H1 (cell line): ENCODE measurements at regions not wholly inside any gene's neighbourhood (a gene's known extent, or its start where the extent isn't known, plus 50 kb on each side); places are given as distances from the start of the nearest gene placed in this dataset.

Experiments used
- CTCF ChIA-PET: fragments of 300-600 bp; sonication (Branson Sonifier 250); formaldehyde crosslinking; loops from one replicate; lab custom pipeline; 2021; ENCODE audit not compliant: partially characterized antibody; lab: Charles Lee
- POLR2A ChIA-PET: fragments of 300-600 bp; sonication (Branson Sonifier 250); formaldehyde crosslinking; loops from one replicate; lab custom pipeline; 2021; ENCODE audit warnings: inconsistent platforms; ENCODE audit not compliant: partially characterized antibody; lab: Charles Lee
- DNase-seq, 2 experiments: peaks; one replicate each; pipeline versions ENCODE4 v3.0.0 to v3.0.0-alpha.2; 2010 to 2022; ENCODE audit warnings: low spot score in 2 of 2, low read depth in 1 of 2, mixed read lengths in 1 of 2
- FAIRE-seq: peaks from 2 replicates; lab custom pipeline; 2011; peaks lifted over from hg19 to GRCh38; lab: Jason Lieb, UNC
- H2AFZ ChIP-seq: 2 replicates; pipeline ENCODE4 v1.8.1; 2012; ENCODE audit warnings: low read length, inconsistent platforms
- H2AK5ac ChIP-seq: 2 replicates; pipeline ENCODE4 v1.6.1; 2013; ENCODE audit warnings: low read depth, low read length
- H2BK120ac ChIP-seq: replicated peaks from 2 replicates; pipeline ENCODE3; 2013; ENCODE audit warnings: low read depth, low read length, inconsistent platforms
- H2BK12ac ChIP-seq: 2 replicates; pipeline ENCODE4 v1.6.1; 2013; ENCODE audit warnings: low read depth, low read length
- H2BK15ac ChIP-seq: 2 replicates; pipeline ENCODE4 v1.6.1; 2013; ENCODE audit warnings: low read length
- H2BK20ac ChIP-seq: 2 replicates; pipeline ENCODE4 v1.6.1; 2013; ENCODE audit warnings: low read length
- H2BK5ac ChIP-seq: 2 replicates; pipeline ENCODE4 v1.6.1; 2013; ENCODE audit warnings: low read depth, low read length
- H3K14ac ChIP-seq: 2 replicates; pipeline ENCODE4 v1.6.1; 2013; ENCODE audit warnings: inconsistent platforms; ENCODE audit not compliant: insufficient read length
- H3K18ac ChIP-seq: 2 replicates; pipeline ENCODE4 v1.6.1; 2013; ENCODE audit warnings: low read length; ENCODE audit errors: extremely low read depth
- H3K23ac ChIP-seq: 2 replicates; pipeline ENCODE4 v1.6.1; 2013; ENCODE audit warnings: inconsistent platforms; ENCODE audit not compliant: insufficient read length
- H3K23me2 ChIP-seq: 2 replicates; pipeline ENCODE4 v1.6.1; 2013; ENCODE audit warnings: low read depth, low read length
- H3K27ac ChIP-seq: 2 replicates; pipeline ENCODE4 v1.6.1; 2011; ENCODE audit warnings: low read depth, low read length, inconsistent platforms
- H3K27me3 ChIP-seq, 4 experiments: replicated peaks in 1 of 4; 1 replicate in 1 of 4; 2 replicates in 3 of 4; pipeline versions ENCODE4 v1.6.1 to v1.8.1; 2011 to 2013; ENCODE audit warnings: low read length in 3 of 4, mild to moderate bottlenecking in 3 of 4, inconsistent platforms in 2 of 4, mixed read lengths in 2 of 4, moderate library complexity in 1 of 4; ENCODE audit not compliant: control insufficient read depth in 3 of 4, insufficient read depth in 3 of 4; ENCODE audit errors: extremely low read depth in 1 of 4
- H3K36me3 ChIP-seq, 4 experiments: 2 replicates each; pipeline versions ENCODE4 v1.6.1 to v1.8.1; 2011 to 2013; ENCODE audit warnings: mild to moderate bottlenecking in 4 of 4, low read length in 3 of 4, moderate library complexity in 2 of 4, control low read depth in 1 of 4, inconsistent platforms in 1 of 4; ENCODE audit not compliant: insufficient read depth in 4 of 4, control insufficient read depth in 2 of 4
- H3K4ac ChIP-seq: replicated peaks from 2 replicates; pipeline ENCODE3; 2013; ENCODE audit warnings: low read length, low read depth, mixed read lengths, inconsistent platforms; ENCODE audit not compliant: insufficient read length
- H3K4me1 ChIP-seq, 4 experiments: replicated peaks in 1 of 4; 1 replicate in 1 of 4; 2 replicates in 3 of 4; pipeline versions ENCODE4 v1.6.1 to v1.8.1; 2011 to 2013; ENCODE audit warnings: low read length in 3 of 4, inconsistent platforms in 2 of 4, mixed read lengths in 1 of 4; ENCODE audit not compliant: insufficient read depth in 4 of 4, control insufficient read depth in 3 of 4
- H3K4me2 ChIP-seq, 2 experiments: 2 replicates each; pipeline versions ENCODE4 v1.6.1 to v1.8.1; 2011 to 2013; ENCODE audit warnings: low read depth in 2 of 2, low read length in 2 of 2, control low read depth in 1 of 2, inconsistent platforms in 1 of 2, mild to moderate bottlenecking in 1 of 2; ENCODE audit not compliant: insufficient read depth in 1 of 2
- H3K4me3 ChIP-seq, 4 experiments: fragments of 200-600, 300-600 bp in 1 of 4; sonication (generic), shearing (Covaris generic), sonication (Bioruptor Twin) in 1 of 4; 2 replicates each; pipeline versions ENCODE4 v1.5.1 to v1.8.1; 2011 to 2016; ENCODE audit warnings: low read length in 4 of 4, low read depth in 3 of 4, control low read depth in 2 of 4, inconsistent platforms in 2 of 4, mild to moderate bottlenecking in 2 of 4, mixed read lengths in 1 of 4, moderate library complexity in 1 of 4; ENCODE audit not compliant: insufficient read depth in 2 of 4; ENCODE audit errors: extremely low read depth in 1 of 4
- H3K56ac ChIP-seq: replicated peaks from 2 replicates; pipeline ENCODE3; 2013; ENCODE audit warnings: low read depth, mild to moderate bottlenecking, mixed read lengths, low read length, inconsistent platforms; ENCODE audit not compliant: insufficient read length
- H3K79me1 ChIP-seq: 2 replicates; pipeline ENCODE4 v1.6.1; 2013; ENCODE audit warnings: low read depth, low read length, control low read depth
- H3K79me2 ChIP-seq, 2 experiments: 2 replicates each; pipeline versions ENCODE4 v1.6.1 to v1.8.1; 2012 to 2013; ENCODE audit warnings: low read length in 2 of 2, mild to moderate bottlenecking in 2 of 2, inconsistent platforms in 1 of 2; ENCODE audit not compliant: insufficient read depth in 2 of 2, control insufficient read depth in 1 of 2
- H3K9ac ChIP-seq, 4 experiments: replicated peaks in 1 of 4; 1 replicate in 1 of 4; 2 replicates in 3 of 4; pipeline versions ENCODE4 v1.6.1 to v1.8.1; 2011 to 2013; ENCODE audit warnings: low read depth in 3 of 4, low read length in 3 of 4, control low read depth in 2 of 4, mild to moderate bottlenecking in 2 of 4, moderate library complexity in 2 of 4, inconsistent platforms in 1 of 4; ENCODE audit errors: extremely low read depth in 1 of 4
- H3K9me3 ChIP-seq, 2 experiments: 2 replicates each; pipeline versions ENCODE4 v1.6.1 to v1.8.1; 2012 to 2013; ENCODE audit warnings: mild to moderate bottlenecking in 2 of 2, moderate library complexity in 2 of 2, control low read depth in 1 of 2, inconsistent platforms in 1 of 2, low read depth in 1 of 2, low read length in 1 of 2, mixed read lengths in 1 of 2; ENCODE audit not compliant: insufficient read depth in 2 of 2
- H4K20me1 ChIP-seq, 2 experiments: replicated peaks in 1 of 2; 2 replicates each; pipeline versions ENCODE3 to v1.8.1; 2011 to 2013; ENCODE audit warnings: inconsistent platforms in 2 of 2, low read length in 2 of 2, mild to moderate bottlenecking in 1 of 2; ENCODE audit not compliant: insufficient read depth in 2 of 2, control insufficient read depth in 1 of 2
- H4K5ac ChIP-seq: 2 replicates; pipeline ENCODE4 v1.6.1; 2013; ENCODE audit warnings: low read length, low read depth, mixed read lengths, inconsistent platforms; ENCODE audit not compliant: insufficient read length
- H4K8ac ChIP-seq: 2 replicates; pipeline ENCODE4 v1.8.0; 2013; ENCODE audit warnings: mild to moderate bottlenecking, moderate library complexity, low read length, inconsistent platforms; ENCODE audit not compliant: insufficient read depth; ENCODE audit errors: extremely low read depth
- H4K91ac ChIP-seq: replicated peaks from 2 replicates; pipeline ENCODE3; 2013; ENCODE audit warnings: low read length, mixed read lengths, inconsistent platforms; ENCODE audit not compliant: insufficient read length
- CEBPB ChIP-seq: IDR thresholded peaks from 2 replicates; pipeline ENCODE4 v1.6.1; 2012; ENCODE audit warnings: low read depth, low read length
- GABPA ChIP-seq: IDR thresholded peaks from 2 replicates; pipeline ENCODE4 v1.6.1; 2011; ENCODE audit warnings: mild to moderate bottlenecking, low read length, moderate library complexity, borderline replicate concordance; ENCODE audit not compliant: insufficient read depth
- HDAC2 ChIP-seq, 2 experiments: fragments of 300-600 bp in 1 of 2; sonication (generic) in 1 of 2; IDR thresholded peaks; 2 replicates each; pipeline ENCODE4 v1.6.1; 2011 to 2012; ENCODE audit warnings: low read depth in 2 of 2, low read length in 2 of 2, mild to moderate bottlenecking in 2 of 2, moderate library complexity in 2 of 2, borderline replicate concordance in 1 of 2, inconsistent platforms in 1 of 2
- JUND ChIP-seq: IDR thresholded peaks from 2 replicates; pipeline ENCODE4 v1.6.1; 2011; ENCODE audit warnings: mild to moderate bottlenecking, improper control_type of control experiment, low read length
- TEAD4 ChIP-seq: IDR thresholded peaks from 2 replicates; pipeline ENCODE4 v1.6.1; 2012; ENCODE audit warnings: low read depth, low read length, inconsistent platforms, mixed read lengths
- whole genome bisulfite sequencing, 2 experiments: shearing (Covaris generic) in 1 of 2; methylation state at CpG; one replicate each; pipeline versions ENCODE4 v1.1.6 to v1.1.7; 2013 to 2015; ENCODE audit warnings: low lambda C conversion rate in 2 of 2, mixed read lengths in 2 of 2, inconsistent platforms in 1 of 2, low coverage in 1 of 2, missing lambda C conversion rate in 1 of 2; ENCODE audit not compliant: insufficient replicate concordance in 2 of 2, insufficient coverage in 1 of 2, insufficient read length in 1 of 2; ENCODE audit errors: extremely low coverage in 1 of 2, missing lambda C conversion rate in 1 of 2; 5-methylcytosine and 5-hydroxymethylcytosine counted together

GRCh38 chr11:91932151-91932821 lies 292.3 kb upstream of the FAT3 start:
- H2BK15ac ChIP-seq, result no peak overlapping the region
- no peaks in the 10 kb centered on the region for H3K36me3 ChIP-seq
- no peak overlapping the region for H3K4me3 ChIP-seq
- H2BK5ac ChIP-seq, result no peak overlapping the region
- no peak overlapping the region for H4K5ac ChIP-seq
- DNase-seq (no peak), FAIRE-seq (no peak)
- POLR2A ChIA-PET, result no interaction called here
- CTCF ChIA-PET, result interaction anchor here (0.6 to 0.8 kb wide), 2 partner anchors 20 to 82 kb away, joined by 3 read pairs; no protein-coding TSS in a partner anchor
- H2BK20ac ChIP-seq, result no peak overlapping the region
- peak overlapping the region; percentile 17; the same call in 1 of the 2 replicates for H2AFZ ChIP-seq
- H3K23me2 ChIP-seq, result peaks cover 1% of the 10 kb centered on the region; the same call in 1 of the 2 replicates
- no peak overlapping the region for H2AK5ac ChIP-seq
- H3K4me2 ChIP-seq, result no peak overlapping the region
- H3K79me1 ChIP-seq, result no peaks in the 10 kb centered on the region
- H2BK120ac ChIP-seq, result no peak overlapping the region
- H3K56ac ChIP-seq, result no peak overlapping the region
- no peaks in the 10 kb centered on the region for H3K4me1 ChIP-seq
- no peak overlapping the region for H3K14ac ChIP-seq
- H3K27me3 ChIP-seq, result no peaks in the 10 kb centered on the region
- no peaks in the 10 kb centered on the region for H3K79me2 ChIP-seq
- H3K4ac ChIP-seq, result no peak overlapping the region
- H3K9me3 ChIP-seq, result no peaks in the 10 kb centered on the region
- no peak overlapping the region for H3K18ac ChIP-seq
- 96% methylated on average over 11 of the region's 11 CpGs; no CpG with 5 or more reads in 1 of the 2 experiments for WGBS, 2 experiments
- H3K9ac ChIP-seq, result no peak overlapping the region
- H3K23ac ChIP-seq, result no peak overlapping the region
- H3K27ac ChIP-seq, result no peak overlapping the region
- no peak for TF ChIP-seq GABPA
- no peak for TF ChIP-seq TEAD4
- no peak for TF ChIP-seq CEBPB
- no peak for TF ChIP-seq HDAC2 (IDR thresholded peaks at IDR 0.05; ENCODE audit: borderline replicate concordance in 1 of 2, low read depth in 2 of 2, low read length in 2 of 2)
- TF ChIP-seq JUND, result no peak
- TF ChIP-seq, all 59 proteins: peak for 0
- H2BK12ac ChIP-seq, result no peak overlapping the region
- H4K91ac ChIP-seq, result no peak overlapping the region
- H4K20me1 ChIP-seq, result no peaks in the 10 kb centered on the region
- no peak overlapping the region for H4K8ac ChIP-seq
